ENCODE measurements at regions not wholly inside any gene's neighbourhood (a gene's known extent, or its start where the extent isn't known, plus 50 kb on each side); places are given as distances from the start of the nearest gene placed in this dataset.

- no peak for DNase-seq (ENCODE audit: low spot score)
These were observed 105.5 kb upstream of the PITX1 start for GRCh38 chr5:135139381-135140134.

- DNase-seq (ENCODE audit: low spot score) = no peak
These were observed 104.3 kb upstream of the PITX1 start for GRCh38 chr5:135138116-135138850.

- no peak for DNase-seq (ENCODE audit: low spot score)
These were observed 103.3 kb upstream of the PITX1 start for GRCh38 chr5:135137146-135137915.

- DNase-seq (ENCODE audit: low spot score) = no peak
These were observed 102.5 kb upstream of the PITX1 start for GRCh38 chr5:135136546-135136945.

GRCh38 chr5:135135530-135136226, 101.7 kb upstream of the PITX1 start:
- DNase-seq (ENCODE audit: low spot score) = no peak

GRCh38 chr5:135134691-135135381, 100.8 kb upstream of the PITX1 start:
- DNase-seq (ENCODE audit: low spot score) = no peak

- DNase-seq (ENCODE audit: low spot score) = no peak
These were observed 99.9 kb upstream of the PITX1 start for GRCh38 chr5:135133698-135134515.

- DNase-seq (ENCODE audit: low spot score) = no peak
These were observed 99.2 kb upstream of the PITX1 start for GRCh38 chr5:135133181-135133580.

- DNase-seq (ENCODE audit: low spot score) = no peak
These were observed 98.0 kb upstream of the PITX1 start for GRCh38 chr5:135131801-135132680.

- DNase-seq (ENCODE audit: low spot score) = no peak
These were observed 96.5 kb upstream of the PITX1 start for GRCh38 chr5:135130261-135131215.

- DNase-seq (ENCODE audit: low spot score) = peak; percentile 66
These were observed 95.3 kb upstream of the PITX1 start for GRCh38 chr5:135129307-135129706.

GRCh38 chr5:135128361-135128760, 94.3 kb upstream of the PITX1 start:
- no peak for DNase-seq (ENCODE audit: low spot score)

- no peak for DNase-seq (ENCODE audit: low spot score)
These were observed 93.6 kb upstream of the PITX1 start for GRCh38 chr5:135127439-135128240.

GRCh38 chr5:135126688-135127438, 92.8 kb upstream of the PITX1 start:
- no peak for DNase-seq (ENCODE audit: low spot score)

GRCh38 chr5:135124724-135125123, 90.7 kb upstream of the PITX1 start:
- DNase-seq (ENCODE audit: low spot score) = no peak

- no peak for DNase-seq (ENCODE audit: low spot score)
These were observed 90.1 kb upstream of the PITX1 start for GRCh38 chr5:135124128-135124527.

GRCh38 chr5:135122797-135123196, 88.8 kb upstream of the PITX1 start:
- no peak for DNase-seq (ENCODE audit: low spot score)
